ENCODE measurements at regions not wholly inside any gene's neighbourhood (a gene's known extent, or its start where the extent isn't known, plus 50 kb on each side); places are given as distances from the start of the nearest gene placed in this dataset.
A peak's percentile ranks its signal among the peaks of the same experiment; 100 is the strongest.
"Not testable (repeated sequence)": the region's sequence is repeated elsewhere in the genome, so short reads cannot be mapped to it uniquely, and the experiment has no call there.

DNA sequence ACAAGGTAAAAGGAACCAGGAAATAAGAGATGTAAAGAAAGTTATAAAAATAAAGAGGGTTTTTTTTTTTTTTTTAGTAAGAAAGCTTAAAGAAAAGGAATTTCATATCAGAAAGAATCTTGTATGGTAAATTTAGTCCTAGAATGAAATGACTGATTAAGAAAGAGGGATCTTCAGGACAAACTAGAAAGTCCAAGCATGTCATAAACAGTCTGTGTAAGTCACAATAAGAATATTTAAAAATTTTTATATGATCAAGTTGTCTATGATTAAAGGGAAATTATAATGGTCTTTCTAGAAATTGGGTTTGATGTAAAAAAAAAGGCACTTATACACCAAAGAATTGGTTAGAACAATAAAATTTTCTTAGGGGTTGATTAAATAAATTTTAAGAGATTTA, 289.5 kb downstream of the XPNPEP1 start:
- no peak for FAIRE-seq

GRCh38 chr10:109633017-109633416, 290.3 kb downstream of the XPNPEP1 start:
- not testable (repeated sequence) for FAIRE-seq

DNA sequence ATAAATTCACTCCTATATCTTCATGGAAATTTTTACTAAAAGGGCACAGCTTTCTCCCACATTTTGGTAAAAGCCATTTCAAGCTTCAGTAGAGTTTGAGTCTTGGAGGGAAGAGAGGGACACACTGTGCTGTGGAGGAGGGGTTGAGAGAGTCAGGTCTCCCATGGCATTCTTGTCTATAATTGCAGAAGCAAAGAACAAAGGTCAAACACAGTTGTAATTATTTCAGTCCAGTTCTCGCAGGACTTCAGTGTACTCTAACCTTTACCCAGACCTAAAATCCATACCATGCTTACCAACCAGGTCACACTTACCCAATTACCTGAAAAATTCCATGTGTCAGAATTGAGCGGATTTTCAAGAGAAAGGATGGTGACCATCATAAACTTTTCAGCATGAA, 298.4 kb downstream of the XPNPEP1 start:
- FAIRE-seq = no peak

GRCh38 chr10:109622566-109622965, 300.7 kb downstream of the XPNPEP1 start:
- FAIRE-seq = no peak

GRCh38 chr10:109620396-109620795, 302.9 kb downstream of the XPNPEP1 start:
- FAIRE-seq = no peak

- FAIRE-seq = no peak
These were observed 303.4 kb downstream of the XPNPEP1 start for GRCh38 chr10:109619914-109620313.

DNA sequence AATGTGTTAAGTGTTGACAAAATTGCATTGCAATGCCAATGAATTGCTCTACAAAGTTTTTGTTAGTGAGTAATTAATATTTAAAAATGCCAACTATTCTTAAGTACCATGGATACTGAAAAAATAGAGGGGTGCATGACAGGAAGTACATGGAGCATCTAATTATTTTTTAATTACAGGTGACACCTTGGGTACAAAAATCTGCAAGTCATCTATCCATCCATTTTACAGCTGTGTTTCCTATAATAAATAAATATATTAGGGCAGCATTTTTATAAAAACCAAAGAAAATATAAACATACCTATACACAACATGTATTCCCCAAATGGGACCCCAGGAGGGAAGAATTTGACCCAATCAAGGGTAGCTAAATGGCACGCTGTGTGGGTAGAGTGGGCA, 304.6 kb downstream of the XPNPEP1 start:
- no peak for FAIRE-seq

- no peak for FAIRE-seq
These were observed 305.0 kb downstream of the XPNPEP1 start for GRCh38 chr10:109618301-109618700.

DNA sequence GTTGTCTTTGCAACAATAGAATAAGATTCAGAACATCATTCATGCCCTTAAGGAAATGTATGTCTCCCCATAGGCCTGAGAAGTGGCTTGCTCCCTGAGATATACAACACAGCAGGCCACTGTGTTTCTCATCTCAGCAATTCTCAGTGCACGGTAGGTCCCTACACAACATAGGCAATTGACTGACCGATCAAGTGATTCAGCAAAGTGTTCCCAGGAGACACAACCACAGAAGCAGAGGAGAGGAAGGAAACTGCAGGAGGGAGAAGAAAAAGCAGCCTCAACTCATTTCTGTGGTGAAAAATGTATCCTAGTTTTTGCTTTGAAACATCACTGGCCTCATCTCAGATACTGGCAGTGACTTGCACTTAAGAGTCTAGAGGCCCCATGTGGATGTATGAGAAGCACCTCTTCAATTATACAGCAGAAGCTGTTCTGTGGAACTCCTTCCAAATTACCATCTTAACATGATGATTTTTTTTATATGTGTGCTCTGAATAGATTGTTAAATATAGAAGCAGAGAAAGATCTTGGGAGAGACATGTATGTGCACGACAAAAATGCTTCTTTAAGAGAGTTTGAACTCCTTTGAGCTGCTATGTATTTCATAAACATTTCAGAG, 306.8 kb downstream of the XPNPEP1 start:
- FAIRE-seq = no peak

GRCh38 chr10:109595356-109595755, 328.0 kb downstream of the XPNPEP1 start:
- not testable (repeated sequence) for FAIRE-seq

- FAIRE-seq = no peak
These were observed 329.6 kb downstream of the XPNPEP1 start for GRCh38 chr10:109593682-109594081.

DNA sequence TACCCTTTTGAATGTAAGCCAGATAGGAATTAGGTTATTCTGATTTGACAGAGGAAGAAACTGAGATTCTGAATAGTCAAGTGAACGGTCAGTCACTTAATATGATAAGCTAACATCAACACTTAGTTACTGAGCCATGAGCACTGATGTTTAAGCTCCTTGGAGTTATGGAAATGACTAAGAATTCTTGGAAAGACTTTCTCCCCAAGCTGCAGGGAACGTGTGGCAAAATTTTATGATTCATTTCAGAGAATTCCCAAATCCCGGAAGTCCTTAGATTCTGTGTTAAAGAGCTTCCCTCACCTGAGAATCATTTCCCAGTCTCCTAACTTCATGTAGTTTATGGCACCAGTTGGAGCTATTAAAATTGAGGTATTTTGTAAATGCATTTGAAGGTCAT, 330.9 kb downstream of the XPNPEP1 start:
- no peak for FAIRE-seq

DNA sequence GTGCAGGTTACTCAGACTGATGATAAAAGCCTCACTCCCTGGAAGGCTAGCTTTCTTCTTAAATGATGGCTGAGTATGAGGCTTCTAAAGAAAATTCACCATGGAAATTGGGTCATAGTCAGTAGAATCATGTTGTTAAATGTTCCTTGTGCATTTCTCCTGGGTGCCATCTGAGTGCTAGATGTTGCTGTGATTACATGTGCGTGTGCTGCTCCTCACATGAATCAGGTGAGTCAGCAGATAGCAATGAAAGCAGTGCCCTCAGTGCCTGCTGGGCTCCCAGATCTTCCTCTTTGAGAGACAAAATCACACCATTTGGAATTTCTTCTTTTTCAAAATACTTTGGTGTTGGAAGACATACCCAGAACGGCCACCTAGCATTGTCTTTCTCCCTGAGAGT, 331.7 kb downstream of the XPNPEP1 start:
- no peak for FAIRE-seq

- FAIRE-seq = no peak
These were observed 335.1 kb downstream of the XPNPEP1 start for GRCh38 chr10:109588259-109588658.

DNA sequence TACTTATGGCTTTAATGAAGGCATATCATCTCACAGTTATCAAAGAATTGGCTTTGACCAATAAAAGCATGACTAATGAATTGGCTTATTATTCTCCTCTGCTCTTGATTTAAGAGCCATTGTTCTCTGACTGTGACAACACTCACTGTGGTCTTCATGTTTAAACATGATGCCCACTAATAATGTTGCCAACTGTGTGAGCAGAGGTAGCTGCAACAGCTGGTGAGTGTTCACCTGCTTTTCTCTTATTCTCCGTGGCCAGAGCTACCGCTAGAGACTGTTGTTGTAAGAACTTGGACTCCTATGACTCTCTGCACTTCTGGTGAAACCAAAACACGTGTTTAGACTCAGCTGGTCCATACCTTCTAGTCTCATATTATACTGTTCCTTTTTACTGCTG, 335.9 kb downstream of the XPNPEP1 start:
- FAIRE-seq = no peak

DNA sequence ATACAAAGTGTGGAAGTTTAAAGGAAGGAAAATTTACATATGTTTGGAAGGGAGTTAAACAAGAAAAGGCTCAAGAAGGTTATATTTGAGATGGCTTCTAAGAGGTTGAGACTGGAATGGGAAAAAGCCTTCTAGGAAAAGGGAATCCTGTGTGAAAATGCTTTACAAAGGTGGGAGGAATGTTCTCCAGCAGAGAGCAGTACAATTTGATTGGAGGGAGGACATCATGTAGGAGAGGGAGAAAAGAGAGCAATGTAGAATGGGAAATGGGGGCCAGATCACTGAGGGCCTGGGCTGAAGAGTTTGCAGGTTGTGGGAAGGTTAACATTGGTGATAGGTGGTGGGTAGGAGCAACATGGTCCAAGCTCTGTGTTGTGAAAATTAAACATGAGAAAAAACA, 366.9 kb downstream of the XPNPEP1 start:
- FAIRE-seq = no peak

DNA sequence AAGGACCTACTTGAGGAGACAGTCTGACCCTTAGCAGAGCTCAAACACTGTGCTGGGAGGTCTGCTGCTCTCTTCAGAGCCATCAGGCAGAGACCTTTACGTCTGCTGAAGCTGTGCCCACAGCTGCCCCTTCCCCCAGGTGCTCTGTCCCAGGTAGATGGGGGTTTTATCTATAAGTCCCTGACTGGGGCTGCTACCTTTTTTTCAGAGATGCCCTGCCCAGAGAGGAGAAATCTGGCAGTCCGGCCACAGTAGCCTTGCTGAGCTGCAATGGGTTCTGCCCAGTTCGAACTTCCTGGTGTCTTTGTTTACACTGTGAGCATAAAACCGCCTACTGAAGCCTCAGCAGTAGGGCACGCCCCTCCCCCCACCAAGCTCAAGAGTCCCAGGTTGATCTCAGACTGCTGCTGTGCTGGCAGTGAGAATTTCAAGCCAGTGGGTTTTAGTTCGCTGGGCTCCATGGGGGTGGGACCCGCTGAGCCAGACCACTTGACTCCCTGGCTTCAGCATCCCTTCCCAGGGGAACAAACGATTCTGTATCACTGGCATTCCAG, 381.2 kb downstream of the XPNPEP1 start:
- FAIRE-seq = not testable (repeated sequence)

DNA sequence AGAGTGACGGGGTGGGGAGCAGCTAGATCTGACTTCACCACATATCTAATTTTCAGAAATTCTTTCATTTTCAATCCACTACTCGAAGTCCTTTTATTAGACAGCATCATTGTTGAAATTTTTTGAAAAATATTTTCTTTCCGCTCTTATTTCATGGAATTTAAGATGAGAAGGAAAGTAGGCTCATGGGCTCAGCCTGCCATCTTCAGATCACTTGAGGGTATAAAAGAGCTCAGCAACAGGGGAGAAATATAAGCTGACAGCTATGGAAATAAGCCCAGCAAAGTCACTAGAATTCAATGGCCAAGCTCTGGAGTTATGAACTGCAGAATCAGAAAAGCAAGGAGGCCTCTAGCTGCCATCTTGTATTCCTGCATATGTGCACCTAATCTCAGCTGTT, 389.1 kb downstream of the XPNPEP1 start:
- FAIRE-seq = no peak

DNA sequence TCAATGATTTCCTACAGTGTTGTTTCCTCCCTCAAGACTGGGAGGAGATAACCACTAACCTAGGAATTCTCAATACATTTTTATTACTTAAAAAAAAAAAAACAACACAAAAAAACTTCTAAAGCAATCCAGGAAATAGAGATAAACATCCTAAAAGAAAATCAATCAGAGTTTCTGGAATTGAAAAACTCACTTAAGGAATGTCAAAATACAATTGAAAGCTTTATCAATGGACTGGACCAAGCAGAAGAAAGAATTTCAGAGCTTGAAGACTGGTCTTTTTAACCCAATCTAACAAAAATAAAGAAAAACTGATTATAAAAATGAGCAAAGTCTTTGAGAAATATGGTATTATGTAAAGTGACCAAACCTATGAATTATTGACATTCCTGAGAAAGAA, 394.1 kb downstream of the XPNPEP1 start:
- no peak for FAIRE-seq

- FAIRE-seq = no peak
These were observed 405.6 kb downstream of the XPNPEP1 start for GRCh38 chr10:109517748-109518147.

- FAIRE-seq = no peak
These were observed 418.9 kb downstream of the XPNPEP1 start for GRCh38 chr10:109504401-109504800.

- no peak for FAIRE-seq
These were observed 435.6 kb downstream of the XPNPEP1 start for GRCh38 chr10:109487691-109488090.

- peak; percentile 73 for FAIRE-seq
These were observed 442.5 kb downstream of the XPNPEP1 start for GRCh38 chr10:109480836-109481235.

DNA sequence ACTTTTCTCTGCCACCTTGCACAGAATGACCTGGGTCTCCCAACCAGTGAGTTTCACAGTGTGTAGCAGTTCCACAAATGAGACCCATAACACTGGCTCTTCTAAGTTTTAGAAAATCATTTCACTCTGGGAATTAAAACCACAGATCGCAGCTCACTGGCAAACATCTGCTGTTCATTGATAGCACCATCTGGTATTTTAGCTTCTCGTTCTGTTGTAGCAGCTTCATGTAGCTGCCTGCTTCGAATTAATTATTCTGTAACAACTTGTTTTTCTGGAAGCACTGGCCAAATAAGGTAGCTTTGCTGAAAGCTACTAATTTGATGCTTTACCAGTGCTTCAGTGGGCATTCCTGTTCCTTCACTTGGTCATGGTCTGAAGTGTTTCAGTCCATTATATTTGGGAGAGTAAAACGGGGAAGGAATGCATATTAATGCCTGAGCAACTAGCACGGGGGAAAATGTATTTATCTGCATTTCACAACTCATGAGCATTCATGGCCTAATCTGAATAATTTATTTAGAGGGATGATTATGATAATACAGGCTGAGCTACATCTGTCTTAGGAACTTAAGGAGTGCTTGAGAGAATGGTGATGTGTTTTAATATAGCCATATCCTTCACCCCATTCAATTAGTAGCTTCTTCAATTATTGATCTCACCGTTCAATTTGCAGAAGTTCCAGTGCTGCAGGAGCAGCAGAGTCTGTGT, 447.4 kb downstream of the XPNPEP1 start:
- no peak for FAIRE-seq

DNA sequence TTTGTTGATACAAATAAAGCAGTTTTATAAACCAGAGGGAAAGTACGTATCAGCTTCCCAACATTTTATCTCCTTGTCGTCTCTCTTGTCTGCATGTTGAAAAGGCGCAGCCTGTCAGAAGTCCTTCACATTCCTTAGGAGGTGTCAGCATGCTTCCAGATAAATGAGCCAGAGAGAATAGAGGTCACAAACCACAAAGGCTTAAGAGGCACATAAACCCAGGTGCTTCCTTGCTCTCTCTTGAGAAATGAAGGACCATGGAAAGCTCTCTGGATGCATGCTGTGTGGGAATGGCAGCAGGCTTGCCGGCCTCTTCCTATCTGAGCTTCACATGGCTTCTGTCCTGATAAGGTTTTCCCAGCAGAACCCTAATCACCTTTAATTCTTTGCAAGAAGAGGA, 448.5 kb downstream of the XPNPEP1 start:
- no peak for FAIRE-seq

Data from islet of Langerhans (tissue), 1 donor.